ENCODE measurements at regions not wholly inside any gene's neighbourhood (a gene's known extent, or its start where the extent isn't known, plus 50 kb on each side); places are given as distances from the start of the nearest gene placed in this dataset.

DNA sequence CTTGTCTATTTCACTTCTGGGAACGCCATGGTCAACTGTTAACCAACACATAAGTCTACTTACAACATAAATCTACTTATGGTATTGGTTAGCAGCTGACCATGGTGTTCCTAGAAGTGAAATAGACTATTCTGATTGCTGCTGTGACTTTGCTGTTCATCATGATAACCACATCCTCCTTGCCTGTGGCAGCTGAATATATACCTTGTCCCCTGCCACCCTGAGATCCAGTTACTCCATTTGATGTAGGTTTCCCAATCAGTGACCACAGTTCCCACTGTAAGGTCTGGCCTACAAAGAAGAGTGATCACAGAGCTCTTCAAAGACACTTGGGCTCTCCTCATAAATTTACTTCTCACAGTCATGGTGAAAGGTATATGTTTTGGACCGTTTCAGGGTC lies 66.8 kb upstream of the ALDH1A3 start:
- 91% methylated on average over 2 of the region's 2 CpGs for whole genome bisulfite sequencing
- H3K4me3 ChIP-seq (ENCODE audit: low read length in 2 of 2): no peak overlapping the region
- H3K9me3 ChIP-seq (ENCODE audit: control insufficient read depth in 2 of 2, insufficient read depth in 1 of 2, low read length in 1 of 2): peaks cover 0 to 5% of the 10 kb centered on the region in 2 donors
- DNase-seq (ENCODE audit: low read depth in 6 of 9, low spot score in 9 of 9): no peak
- H3K27me3 ChIP-seq (ENCODE audit: control insufficient read depth in 2 of 2, insufficient read depth in 1 of 2, low read length in 1 of 2): no peaks in the 10 kb centered on the region
- H3K27ac ChIP-seq (ENCODE audit: low read depth in 1 of 2, low read length in 1 of 2): no peak overlapping the region
- no peaks in the 10 kb centered on the region for H3K36me3 ChIP-seq (ENCODE audit: control insufficient read depth in 2 of 2, insufficient read depth in 2 of 2, low read length in 1 of 2)
- H3K4me1 ChIP-seq (ENCODE audit: control insufficient read depth in 2 of 2, insufficient read depth in 2 of 2, low read length in 2 of 2): no peaks in the 10 kb centered on the region

DNA sequence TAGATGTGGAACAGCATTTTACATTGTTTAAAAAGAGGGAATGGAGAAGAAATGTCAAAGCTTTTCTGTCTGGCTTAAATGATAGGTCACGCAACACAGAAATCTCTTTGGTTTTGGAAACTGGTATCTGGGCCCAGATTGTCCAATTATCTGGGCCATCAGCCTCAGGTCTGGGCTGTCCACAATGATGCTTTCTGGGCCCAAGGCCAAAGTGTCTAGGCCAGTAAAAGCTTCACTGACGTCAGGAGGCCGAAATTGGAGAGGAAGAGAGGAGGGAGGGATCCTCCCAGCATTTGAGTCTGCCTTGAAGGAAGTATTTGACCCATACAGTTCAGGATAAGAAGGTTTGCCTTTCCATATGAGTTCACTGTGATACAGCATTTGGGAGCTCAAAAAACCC lies 60.7 kb upstream of the ALDH1A3 start:
- H3K4me1 ChIP-seq (ENCODE audit: control insufficient read depth in 2 of 2, insufficient read depth in 2 of 2, low read length in 2 of 2): peaks cover 0 to 3% of the 10 kb centered on the region in 2 donors
- no peaks in the 10 kb centered on the region for H3K27me3 ChIP-seq (ENCODE audit: control insufficient read depth in 2 of 2, insufficient read depth in 1 of 2, low read length in 1 of 2)
- H3K36me3 ChIP-seq (ENCODE audit: control insufficient read depth in 2 of 2, insufficient read depth in 2 of 2, low read length in 1 of 2): no peaks in the 10 kb centered on the region
- H3K4me3 ChIP-seq (ENCODE audit: low read length in 2 of 2): no peak overlapping the region
- no peaks in the 10 kb centered on the region for H3K9me3 ChIP-seq (ENCODE audit: control insufficient read depth in 2 of 2, insufficient read depth in 1 of 2, low read length in 1 of 2)
- WGBS: 63% methylated on average over 3 of the region's 3 CpGs
- peak in 1 of 9 donors; percentile 7 for DNase-seq (ENCODE audit: low read depth in 6 of 9, low spot score in 9 of 9)
- no peak overlapping the region for H3K27ac ChIP-seq (ENCODE audit: low read depth in 1 of 2, low read length in 1 of 2)

DNA sequence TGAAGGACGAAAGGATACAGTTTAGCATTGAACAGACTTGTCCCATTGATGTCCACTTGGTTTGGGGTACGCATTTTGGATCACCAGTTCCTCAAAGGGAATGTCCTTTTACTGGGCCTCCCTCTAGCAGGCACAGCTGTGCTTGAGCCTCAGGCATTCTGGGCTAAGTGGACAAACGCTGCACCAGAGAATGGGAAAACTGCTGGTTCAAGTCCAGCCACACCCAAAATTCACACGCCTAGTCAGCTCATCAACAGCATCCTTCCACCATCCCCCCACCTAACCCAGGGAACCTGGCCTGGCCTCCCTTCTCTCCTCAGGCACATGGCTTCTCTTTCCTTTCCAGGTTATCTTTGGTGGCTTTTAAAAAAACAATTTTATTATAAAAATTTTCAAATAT lies 59.1 kb upstream of the ALDH1A3 start:
- Histone ChIP-seq H3K27me3 (ENCODE audit: control insufficient read depth in 2 of 2, insufficient read depth in 1 of 2, low read length in 1 of 2) (no peaks in the 10 kb centered on the region), H3K4me3 (ENCODE audit: low read length in 2 of 2) (no peak overlapping the region), H3K27ac (ENCODE audit: low read depth in 1 of 2, low read length in 1 of 2) (no peak overlapping the region), H3K9me3 (ENCODE audit: control insufficient read depth in 2 of 2, insufficient read depth in 1 of 2, low read length in 1 of 2) (no peaks in the 10 kb centered on the region), H3K36me3 (ENCODE audit: control insufficient read depth in 2 of 2, insufficient read depth in 2 of 2, low read length in 1 of 2) (no peaks in the 10 kb centered on the region), H3K4me1 (ENCODE audit: control insufficient read depth in 2 of 2, insufficient read depth in 2 of 2, low read length in 2 of 2) (peaks cover 0 to 3% of the 10 kb centered on the region in 2 donors)
- no peak for DNase-seq (ENCODE audit: low read depth in 6 of 9, low spot score in 9 of 9)
- WGBS: 79% methylated on average over 4 of the region's 4 CpGs

DNA sequence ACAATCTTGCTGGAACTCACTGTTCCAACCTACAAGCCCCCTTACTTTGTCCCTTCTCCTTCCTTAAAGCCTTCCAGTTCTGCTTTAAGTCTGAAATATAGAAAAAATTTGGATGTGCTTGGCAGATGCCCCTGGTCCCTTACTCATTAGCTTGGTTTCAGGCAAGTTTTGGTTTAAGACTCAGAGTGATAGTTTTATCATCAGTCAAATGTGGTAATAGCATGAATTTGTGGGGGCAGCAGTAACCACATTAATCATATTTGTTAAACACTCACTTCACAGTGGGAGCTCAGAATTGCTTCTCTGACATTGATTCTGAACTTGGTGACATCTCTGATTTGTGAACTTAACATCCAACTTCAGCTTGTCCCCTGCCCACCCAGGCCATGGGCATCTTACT lies 58.3 kb upstream of the ALDH1A3 start:
- DNase-seq (ENCODE audit: low read depth in 6 of 9, low spot score in 9 of 9): no peak
- Histone ChIP-seq H3K4me3 (ENCODE audit: low read length in 2 of 2) (no peak overlapping the region), H3K4me1 (ENCODE audit: control insufficient read depth in 2 of 2, insufficient read depth in 2 of 2, low read length in 2 of 2) (peaks cover 0 to 3% of the 10 kb centered on the region in 2 donors), H3K27ac (ENCODE audit: low read depth in 1 of 2, low read length in 1 of 2) (no peak overlapping the region), H3K27me3 (ENCODE audit: control insufficient read depth in 2 of 2, insufficient read depth in 1 of 2, low read length in 1 of 2) (no peaks in the 10 kb centered on the region), H3K36me3 (ENCODE audit: control insufficient read depth in 2 of 2, insufficient read depth in 2 of 2, low read length in 1 of 2) (no peaks in the 10 kb centered on the region), H3K9me3 (ENCODE audit: control insufficient read depth in 2 of 2, insufficient read depth in 1 of 2, low read length in 1 of 2) (no peaks in the 10 kb centered on the region)

DNA sequence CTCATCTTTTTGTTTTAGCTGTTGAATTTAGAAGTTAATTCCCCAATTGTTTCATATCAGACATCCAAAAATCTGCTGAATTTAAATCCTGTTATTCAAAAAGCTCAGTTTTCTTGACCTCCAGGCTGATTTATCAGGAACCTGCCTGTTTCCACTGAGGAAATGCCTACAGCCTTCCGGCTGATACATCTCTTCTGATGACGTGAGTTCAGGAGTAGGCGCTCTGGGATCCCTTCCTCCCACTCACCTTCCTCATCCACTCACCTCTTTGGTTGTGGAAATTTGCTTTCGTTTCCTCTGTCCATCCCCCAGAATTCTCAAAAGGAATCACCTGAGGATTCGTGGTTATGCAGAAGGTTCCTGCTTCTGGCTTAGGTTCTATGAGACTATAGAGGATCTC lies 55.4 kb upstream of the ALDH1A3 start:
- H3K27me3 ChIP-seq (ENCODE audit: control insufficient read depth in 2 of 2, insufficient read depth in 1 of 2, low read length in 1 of 2): no peaks in the 10 kb centered on the region
- H3K4me3 ChIP-seq (ENCODE audit: low read length in 2 of 2): no peak overlapping the region
- H3K36me3 ChIP-seq (ENCODE audit: control insufficient read depth in 2 of 2, insufficient read depth in 2 of 2, low read length in 1 of 2): no peaks in the 10 kb centered on the region
- no peaks in the 10 kb centered on the region for H3K9me3 ChIP-seq (ENCODE audit: control insufficient read depth in 2 of 2, insufficient read depth in 1 of 2, low read length in 1 of 2)
- DNase-seq (ENCODE audit: low read depth in 6 of 9, low spot score in 9 of 9): no peak
- 67% methylated on average over 5 of the region's 5 CpGs for WGBS
- peaks cover 0 to 2% of the 10 kb centered on the region in 2 donors for H3K4me1 ChIP-seq (ENCODE audit: control insufficient read depth in 2 of 2, insufficient read depth in 2 of 2, low read length in 2 of 2)
- H3K27ac ChIP-seq (ENCODE audit: low read depth in 1 of 2, low read length in 1 of 2): no peak overlapping the region

DNA sequence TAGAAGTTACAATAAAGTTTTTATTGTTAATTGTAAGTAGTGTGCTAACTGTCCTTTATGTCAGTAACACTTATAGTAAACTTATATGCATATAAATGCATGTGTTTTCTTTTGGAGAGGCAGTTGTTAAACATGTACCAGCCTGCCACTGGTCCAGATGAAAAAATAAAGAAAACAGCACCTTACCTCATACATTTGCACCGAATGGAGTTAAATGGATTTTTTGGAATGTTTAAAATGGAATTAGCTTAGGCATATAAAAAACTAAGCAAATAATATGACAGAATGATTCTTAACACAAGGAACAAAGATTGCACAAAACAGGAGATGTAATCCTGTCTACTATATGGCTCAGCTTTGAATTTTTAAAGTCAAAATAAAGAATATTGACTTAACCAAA lies 50.2 kb upstream of the ALDH1A3 start:
- Histone ChIP-seq H3K9me3 (ENCODE audit: control insufficient read depth in 2 of 2, insufficient read depth in 1 of 2, low read length in 1 of 2) (no peaks in the 10 kb centered on the region), H3K36me3 (ENCODE audit: control insufficient read depth in 2 of 2, insufficient read depth in 2 of 2, low read length in 1 of 2) (no peaks in the 10 kb centered on the region), H3K27ac (ENCODE audit: low read depth in 1 of 2, low read length in 1 of 2) (no peak overlapping the region), H3K27me3 (ENCODE audit: control insufficient read depth in 2 of 2, insufficient read depth in 1 of 2, low read length in 1 of 2) (no peaks in the 10 kb centered on the region), H3K4me3 (ENCODE audit: low read length in 2 of 2) (no peak overlapping the region), H3K4me1 (ENCODE audit: control insufficient read depth in 2 of 2, insufficient read depth in 2 of 2, low read length in 2 of 2) (no peaks in the 10 kb centered on the region)
- WGBS: 95% methylated on average over 1 of the region's 1 CpG
- DNase-seq (ENCODE audit: low read depth in 6 of 9, low spot score in 9 of 9): no peak

All from thymus (tissue), 11 donors.